Heart right ventricle (tissue), 16 donors: ENCODE measurements at regions not wholly inside any gene's neighbourhood (a gene's known extent, or its start where the extent isn't known, plus 50 kb on each side); places are given as distances from the start of the nearest gene placed in this dataset.
"Not testable (repeated sequence)": the region's sequence is repeated elsewhere in the genome, so short reads cannot be mapped to it uniquely, and the experiment has no call there.

Experiments
- ATAC-seq, 8 donors: fragments of 200-7000 bp; cut with Tn5 transposase; one replicate each; pipeline ENCODE4 v1.9.1; 2020; ENCODE audit warnings: mild to moderate bottlenecking in 8 of 8, moderate library complexity in 8 of 8, moderate number of reproducible peaks in 1 of 8
- DNase-seq, 2 donors: peaks; one replicate each; pipeline ENCODE4 v3.0.0-alpha.2; 2020
- H3K27ac ChIP-seq, 10 donors: fragments of 200-600 bp; sonication (generic) in 2 of 10; one replicate each; pipeline versions ENCODE4 v1.5.0 to v1.8.0; 2020 to 2022; ENCODE audit warnings: mild to moderate bottlenecking in 3 of 10
- H3K27me3 ChIP-seq, 7 donors: fragments of 200-600 bp; one replicate each; pipeline ENCODE4 v1.8.0; 2021 to 2022; ENCODE audit warnings: mild to moderate bottlenecking in 2 of 7
- H3K36me3 ChIP-seq, 9 donors: fragments of 200-600 bp; sonication (generic) in 1 of 9; one replicate each; pipeline versions ENCODE4 v1.5.0 to v1.8.0; 2020 to 2022; ENCODE audit warnings: mild to moderate bottlenecking in 2 of 9
- H3K4me1 ChIP-seq, 9 donors: fragments of 200-600 bp; sonication (generic) in 1 of 9; one replicate each; pipeline versions ENCODE4 v1.5.0 to v1.8.0; 2020 to 2022; ENCODE audit warnings: mild to moderate bottlenecking in 4 of 9
- H3K4me3 ChIP-seq, 10 donors: fragments of 200-600 bp; sonication (generic) in 2 of 10; one replicate each; pipeline versions ENCODE4 v1.5.0 to v1.8.0; 2020 to 2022; ENCODE audit warnings: mild to moderate bottlenecking in 7 of 10, moderate library complexity in 2 of 10
- H3K9me3 ChIP-seq, 11 donors: fragments of 200-600 bp in 10 of 11; sonication (generic) in 2 of 11; one replicate each; pipeline versions ENCODE4 v1.5.0 to v1.8.0; 2013 to 2022; ENCODE audit warnings: mild to moderate bottlenecking in 2 of 11, control low read depth in 1 of 11, moderate library complexity in 1 of 11
- WGBS, 2 donors: extraction: QIAGEN DNeasy Blood & Tissue Kit; methylation state at CpG; one replicate each; pipeline ENCODE4 v1.1.7; 2013; ENCODE audit warnings: inconsistent platforms in 1 of 2; 5-methylcytosine and 5-hydroxymethylcytosine counted together
- intact Hi-C, 10 donors: fragments of 100-400 bp; cut with DNase I; formaldehyde crosslinking; loops; one replicate each; pipeline versions ENCODE4 v1.11.1 to v1.14.2; 2022
- TF ChIP-seq, protein P1 (sequence below), 9 donors: fragments of 200-600 bp; sonication (generic) in 2 of 9; IDR thresholded peaks; one replicate each; pipeline versions ENCODE4 v1.5.0 to v1.8.0; 2021 to 2022; ENCODE audit warnings: antibody characterized with exemption in 9 of 9, mild to moderate bottlenecking in 5 of 9, moderate library complexity in 1 of 9
- donor health status: Arrhythmogenic right ventricular cardiomyopathy.
- donor health status: ischemic (EF 13 %, LVEDD 7.1; RV severe dilation, severe dysfunction).
- donor health status: healthy with polysubstance abuse.
- donor health status: DM: no; HTN: yes; CAD: no.
- donor health status: DM: no; HTN: no; CAD: no.
- donor health status: ischemic (EF 25% LVEDD 6.9; RV normal size, moderate dysfunction).
- donor health status: ischemic (EF 25% LVEDD 5.7; RV mildly dilated, moderate dysfunction).
- donor health status: healthy.
- donor health status: DM: yes; HTN: yes; CAD: no.
- donor health status: Ischemic cardiomyopathy.
- donor health status: ischemic (EF 35%, LVEDD 5.7; RV mildly dilated, moderate dysfunction).
- donor health status: nonischemic (EF 11% LVEDD 7.7; RV severe dilation, severe dysfunction).
- donor health status: DM: yes; HTN: yes; CAD: no.
- donor health status: PGD.
- donor health status: ischemic (EF 29% LVEDD 5.4; RV normal size, mild dysfunction).
- donor health status: nonischemic (EF 23%, LVEDD 6.1; RV moderate dilation, normal function).

DNA sequence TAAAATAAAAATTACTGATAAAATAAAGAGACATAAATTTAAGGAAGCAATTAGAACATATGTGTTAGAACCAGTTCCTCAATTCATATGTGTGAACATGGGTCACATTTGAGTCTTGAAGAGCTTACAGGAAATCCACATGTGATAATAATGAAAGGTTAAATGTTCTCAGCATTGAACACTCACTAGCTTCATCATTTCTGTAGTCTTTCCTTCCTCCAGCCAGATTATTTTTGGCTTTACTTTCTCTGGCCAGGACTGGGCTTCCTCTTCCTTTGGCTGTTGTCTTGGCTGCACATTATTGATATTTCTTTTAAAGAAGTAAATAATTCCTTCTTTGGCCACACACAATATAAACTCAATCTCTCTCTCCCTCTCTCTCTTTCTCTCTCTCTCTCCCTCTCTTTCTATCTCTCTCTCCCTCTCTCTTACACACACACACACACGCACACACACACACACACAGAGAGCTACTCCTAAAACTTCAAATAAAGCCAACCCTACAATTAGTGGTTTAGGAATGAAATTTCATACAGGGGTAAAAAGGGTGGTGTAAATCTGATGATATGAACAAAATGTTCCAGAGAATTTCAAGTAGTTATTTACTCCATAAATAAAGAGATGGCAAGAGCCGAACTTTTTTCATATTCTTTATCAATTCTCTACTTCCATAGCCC is 171.2 kb downstream of the REEP3 start:
- ATAC-seq (peak in 7 of 8 donors; percentile 74 to 94 (median 86)), DNase-seq (no peak)
- Histone ChIP-seq H3K4me1 (peaks cover 0 to 21% (median 15%) of the 10 kb centered on the region in 9 donors), H3K4me3 (no peak overlapping the region), H3K36me3 (no peaks in the 10 kb centered on the region), H3K27ac (peak overlapping the region in 9 of 10 donors; percentile 19 to 80 (median 64)), H3K27me3 (no peaks in the 10 kb centered on the region), H3K9me3 (peaks cover 0 to 4% (median 0%) of the 10 kb centered on the region in 11 donors)
- intact Hi-C loops: no loop called here
- WGBS, 2 donors: 55 to 59% methylated on average over 2 of the region's 2 CpGs
- TF ChIP-seq, protein P1, sequence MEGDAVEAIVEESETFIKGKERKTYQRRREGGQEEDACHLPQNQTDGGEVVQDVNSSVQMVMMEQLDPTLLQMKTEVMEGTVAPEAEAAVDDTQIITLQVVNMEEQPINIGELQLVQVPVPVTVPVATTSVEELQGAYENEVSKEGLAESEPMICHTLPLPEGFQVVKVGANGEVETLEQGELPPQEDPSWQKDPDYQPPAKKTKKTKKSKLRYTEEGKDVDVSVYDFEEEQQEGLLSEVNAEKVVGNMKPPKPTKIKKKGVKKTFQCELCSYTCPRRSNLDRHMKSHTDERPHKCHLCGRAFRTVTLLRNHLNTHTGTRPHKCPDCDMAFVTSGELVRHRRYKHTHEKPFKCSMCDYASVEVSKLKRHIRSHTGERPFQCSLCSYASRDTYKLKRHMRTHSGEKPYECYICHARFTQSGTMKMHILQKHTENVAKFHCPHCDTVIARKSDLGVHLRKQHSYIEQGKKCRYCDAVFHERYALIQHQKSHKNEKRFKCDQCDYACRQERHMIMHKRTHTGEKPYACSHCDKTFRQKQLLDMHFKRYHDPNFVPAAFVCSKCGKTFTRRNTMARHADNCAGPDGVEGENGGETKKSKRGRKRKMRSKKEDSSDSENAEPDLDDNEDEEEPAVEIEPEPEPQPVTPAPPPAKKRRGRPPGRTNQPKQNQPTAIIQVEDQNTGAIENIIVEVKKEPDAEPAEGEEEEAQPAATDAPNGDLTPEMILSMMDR (IDR thresholded peaks at IDR 0.05): no peak

DNA sequence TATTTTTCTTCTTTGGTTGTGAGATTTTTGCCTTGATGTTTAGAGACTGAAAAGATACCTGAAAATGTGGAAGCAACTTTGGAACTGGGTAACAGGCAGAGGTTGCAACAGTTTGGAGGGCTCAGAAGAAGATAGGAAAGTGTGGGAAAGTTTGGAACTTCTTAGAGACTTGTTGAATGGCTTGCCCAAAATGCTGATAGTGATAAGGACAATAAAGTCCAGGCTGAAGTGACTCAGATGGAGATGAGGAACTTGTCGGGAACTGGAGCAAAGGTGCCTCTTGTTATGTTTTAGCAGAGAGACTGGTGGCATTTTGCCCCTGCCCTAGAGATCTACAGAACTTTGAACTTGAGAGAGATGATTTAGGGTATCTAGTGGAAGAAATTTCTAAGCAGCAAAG is 171.8 kb downstream of the REEP3 start:
- ATAC-seq, H3K4me3 ChIP-seq, intact Hi-C loops, DNase-seq, H3K36me3 ChIP-seq, H3K9me3 ChIP-seq, H3K27me3 ChIP-seq: not testable (repeated sequence)
- 60 to 62% methylated on average over 1 of the region's 1 CpG for WGBS, 2 donors
- H3K4me1 ChIP-seq: peaks cover 0 to 23% (median 15%) of the 10 kb centered on the region in 9 donors
- peak overlapping the region in 7 of 10 donors; percentile 49 to 80 (median 65) for H3K27ac ChIP-seq

DNA sequence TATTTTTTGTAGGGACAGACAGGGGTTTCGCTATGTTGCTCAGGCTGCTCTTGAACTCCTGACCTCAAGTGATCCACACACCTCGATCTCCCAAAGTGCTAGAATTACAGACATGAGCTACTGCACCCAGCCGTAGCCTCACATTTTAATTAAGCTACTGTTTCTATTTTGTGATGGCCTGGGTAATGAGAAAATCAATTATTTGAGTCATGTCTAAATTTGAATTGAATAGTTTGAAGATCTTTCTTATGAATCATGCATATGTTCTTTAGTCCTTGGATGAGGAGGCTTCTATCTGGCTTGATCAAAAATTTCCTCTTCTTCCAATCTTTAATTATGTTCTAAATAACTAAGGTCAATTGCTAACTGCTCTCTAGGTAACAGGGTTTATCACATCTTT is 175.0 kb downstream of the REEP3 start:
- 96 to 100% methylated on average over 3 of the region's 3 CpGs for WGBS, 2 donors
- H3K4me3 ChIP-seq: no peak overlapping the region
- TF ChIP-seq, protein P1 (IDR thresholded peaks at IDR 0.05): no peak
- H3K27ac ChIP-seq: no peak overlapping the region
- peaks cover 0 to 4% (median 0%) of the 10 kb centered on the region in 11 donors for H3K9me3 ChIP-seq
- H3K4me1 ChIP-seq: peaks cover 11 to 55% (median 38%) of the 10 kb centered on the region in 9 donors
- DNase-seq (no peak), ATAC-seq (no peak)
- H3K27me3 ChIP-seq: no peaks in the 10 kb centered on the region
- no peaks in the 10 kb centered on the region for H3K36me3 ChIP-seq
- intact Hi-C loops: loop anchor here in 1 of 10 donors (5.0 kb wide), 1 partner anchor 64 kb away; no protein-coding TSS in a partner anchor

DNA sequence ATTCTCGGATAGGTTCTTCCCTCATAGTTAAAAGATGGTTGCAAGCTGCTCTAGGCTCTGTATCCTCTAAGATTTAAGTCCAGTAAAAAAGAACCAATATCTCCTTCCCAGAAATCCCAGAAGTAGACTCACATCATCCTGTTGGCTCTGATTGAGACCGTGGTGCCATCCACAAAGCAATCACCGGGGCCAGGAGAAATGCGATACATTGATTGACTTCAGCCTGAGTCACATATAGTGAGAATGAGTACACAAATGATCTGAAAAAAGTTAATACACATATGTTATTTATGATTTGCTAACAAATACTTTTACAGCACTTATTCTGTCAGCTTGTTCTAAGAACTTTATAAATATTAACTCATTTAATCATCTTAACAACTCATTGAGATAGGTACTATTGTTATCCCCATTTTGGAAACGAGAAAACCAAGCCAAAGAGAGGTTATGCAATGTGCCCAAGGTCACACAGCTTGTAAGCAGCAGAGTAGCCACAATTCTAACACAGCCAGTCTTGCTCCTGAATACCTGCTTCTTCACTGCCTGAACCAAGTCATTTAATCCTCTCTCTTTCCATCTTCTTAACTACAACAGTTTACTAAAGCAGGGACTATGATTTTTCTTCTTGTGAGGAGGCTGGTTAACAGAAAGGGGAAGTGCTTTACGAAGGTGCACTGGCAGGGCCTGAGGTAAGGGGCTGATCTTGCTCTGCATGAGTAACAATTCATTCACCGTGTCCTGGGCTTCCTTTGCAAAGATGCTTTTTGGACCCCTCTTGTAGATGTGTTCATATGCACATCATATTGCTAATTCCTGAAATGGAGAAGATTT is 177.0 kb downstream of the REEP3 start:
- TF ChIP-seq, protein P1 (IDR thresholded peaks at IDR 0.05): no peak
- intact Hi-C loops: loop anchor here in 1 of 10 donors (5.0 kb wide), 1 partner anchor 66 kb away; no protein-coding TSS in a partner anchor
- Histone ChIP-seq H3K36me3 (no peaks in the 10 kb centered on the region), H3K27ac (peak overlapping the region in 7 of 10 donors; percentile 7 to 87 (median 85)), H3K9me3 (peaks cover 0 to under 1% (median 0%) of the 10 kb centered on the region in 11 donors), H3K4me3 (no peak overlapping the region), H3K4me1 (peaks cover 10 to 54% (median 32%) of the 10 kb centered on the region in 9 donors), H3K27me3 (no peaks in the 10 kb centered on the region)
- DNase-seq (no peak), ATAC-seq (no peak)
- WGBS, 2 donors: 87 to 88% methylated on average over 7 of the region's 7 CpGs
